ENCODE measurements at regions not wholly inside any gene's neighbourhood (a gene's known extent, or its start where the extent isn't known, plus 50 kb on each side); places are given as distances from the start of the nearest gene placed in this dataset.

- DNase-seq, result no peak
Observed at GRCh38 chr18:41009926-41010325, 945.1 kb upstream of the PIK3C3 start.

DNA sequence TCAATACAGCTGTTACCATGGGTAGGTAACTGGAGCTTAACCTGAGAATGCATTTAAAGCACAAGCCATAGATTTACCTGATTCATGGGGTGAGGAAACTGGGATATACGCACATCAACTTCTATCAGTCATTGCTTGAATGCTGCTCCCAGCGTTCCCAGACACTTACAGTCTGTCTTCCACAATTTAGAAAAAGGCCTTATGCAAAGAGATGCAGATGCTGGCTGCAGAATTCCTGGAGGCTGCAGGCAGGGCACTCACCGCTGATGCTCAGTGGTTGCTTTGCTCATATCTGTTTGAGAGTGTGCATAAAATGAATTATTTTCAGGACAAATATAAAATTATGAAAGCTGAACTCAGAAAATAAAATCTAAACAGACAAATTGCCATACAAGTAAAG is 950.7 kb upstream of the PIK3C3 start:
- no peak for DNase-seq

GRCh38 chr18:40995529-40995928 is 959.5 kb upstream of the PIK3C3 start:
- no peak for DNase-seq

DNA sequence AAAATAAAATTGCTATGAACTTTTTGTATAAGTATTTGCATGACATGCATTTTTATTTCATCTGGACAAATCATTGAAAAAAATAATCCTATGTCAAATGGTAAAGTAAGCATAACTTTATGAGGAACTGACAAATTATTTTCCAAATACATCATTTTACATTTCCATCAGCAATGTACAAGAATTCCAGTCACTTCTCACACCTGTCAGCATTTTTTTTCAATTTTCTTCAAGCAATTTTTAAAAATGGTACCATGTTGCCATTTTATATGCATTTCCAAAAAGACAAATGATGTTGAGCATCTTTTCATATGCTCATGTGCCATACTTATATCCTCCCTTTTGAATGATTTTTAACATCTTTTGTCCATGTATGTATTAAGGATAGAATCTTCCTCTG is 961.7 kb upstream of the PIK3C3 start:
- no peak for DNase-seq

- no peak for DNase-seq
Observed at GRCh38 chr18:40987581-40987980, 967.5 kb upstream of the PIK3C3 start.

DNA sequence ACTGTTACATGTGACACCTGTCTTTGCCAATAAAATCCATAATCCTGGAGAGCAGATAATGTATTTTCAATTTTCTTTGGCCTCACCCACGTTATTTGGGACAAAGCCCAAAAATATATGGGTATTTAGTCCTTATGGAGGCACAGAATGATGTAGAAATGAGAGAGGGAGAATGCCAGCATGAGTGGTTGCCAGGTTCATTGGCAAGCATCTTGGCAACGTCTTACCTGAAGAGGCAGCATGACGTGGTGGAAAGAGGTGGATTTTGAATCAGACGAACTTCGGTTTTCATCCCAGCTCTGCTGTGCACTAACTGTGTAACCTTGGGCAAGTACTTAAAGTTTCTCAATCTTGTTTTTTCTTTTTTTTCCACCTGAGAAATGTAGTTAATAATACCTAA is 969.6 kb upstream of the PIK3C3 start:
- DNase-seq, result no peak

DNA sequence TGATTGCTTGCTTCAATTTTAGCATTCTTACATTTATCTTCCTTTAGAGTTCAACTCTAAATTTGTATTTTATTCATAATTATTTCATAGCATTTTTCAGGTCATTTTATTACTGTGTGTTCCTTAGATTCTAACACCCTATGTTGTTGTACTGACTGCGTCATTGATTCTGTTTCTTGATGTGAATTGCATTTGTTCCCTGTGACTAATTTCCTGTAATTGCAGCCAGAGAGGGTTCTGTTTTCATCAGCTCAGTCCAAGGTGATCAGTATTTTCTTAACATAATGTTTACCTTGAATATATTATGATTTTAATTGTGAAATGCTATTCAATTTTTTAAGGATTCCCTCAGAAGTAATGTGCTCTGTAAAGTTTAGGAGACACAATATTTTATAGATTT is 970.2 kb upstream of the PIK3C3 start:
- DNase-seq, result no peak

DNA sequence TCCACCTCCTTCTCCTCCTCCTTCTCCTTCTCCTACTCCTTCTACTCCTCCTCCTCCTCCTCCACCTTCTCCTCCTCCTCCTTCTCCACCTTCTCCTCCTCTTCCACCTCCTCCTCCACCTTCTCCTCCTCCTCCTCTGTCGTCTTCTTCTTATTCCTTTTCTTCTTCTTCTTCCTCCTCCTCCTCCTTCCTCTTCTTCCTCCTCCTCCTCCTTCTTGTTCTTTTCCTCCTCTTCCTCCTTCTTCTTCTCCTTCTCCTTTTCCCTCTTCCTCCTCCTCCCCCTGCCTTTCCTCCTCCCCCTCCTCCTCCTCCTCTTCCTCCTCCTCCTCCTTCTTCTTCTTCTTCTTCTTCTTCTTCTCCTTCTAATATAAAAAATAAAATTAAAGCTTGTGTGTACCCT is 971.2 kb upstream of the PIK3C3 start:
- no peak for DNase-seq

DNA sequence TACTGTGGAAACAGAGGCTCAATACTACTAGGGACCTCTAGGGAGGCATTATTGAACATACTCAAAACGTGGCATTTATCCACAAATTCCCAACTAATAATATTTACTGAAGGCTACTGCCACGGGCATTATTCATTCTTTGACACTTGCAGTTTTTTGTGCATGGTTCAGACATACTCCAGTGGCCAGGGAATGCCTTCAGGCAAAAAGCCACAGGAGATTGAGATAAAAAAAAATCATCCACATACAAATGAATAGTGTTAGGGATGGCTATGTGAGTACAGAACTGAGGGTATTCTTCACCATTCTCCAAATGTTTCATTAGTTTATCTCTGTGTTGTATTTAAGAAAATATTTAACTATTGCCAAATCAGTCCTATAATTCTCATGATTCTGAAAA is 974.9 kb upstream of the PIK3C3 start:
- DNase-seq, result no peak

GRCh38 chr18:40976050-40976449 is 979.0 kb upstream of the PIK3C3 start:
- no peak for DNase-seq

- DNase-seq, result no peak
Observed at GRCh38 chr18:40974448-40974847, 980.6 kb upstream of the PIK3C3 start.

DNA sequence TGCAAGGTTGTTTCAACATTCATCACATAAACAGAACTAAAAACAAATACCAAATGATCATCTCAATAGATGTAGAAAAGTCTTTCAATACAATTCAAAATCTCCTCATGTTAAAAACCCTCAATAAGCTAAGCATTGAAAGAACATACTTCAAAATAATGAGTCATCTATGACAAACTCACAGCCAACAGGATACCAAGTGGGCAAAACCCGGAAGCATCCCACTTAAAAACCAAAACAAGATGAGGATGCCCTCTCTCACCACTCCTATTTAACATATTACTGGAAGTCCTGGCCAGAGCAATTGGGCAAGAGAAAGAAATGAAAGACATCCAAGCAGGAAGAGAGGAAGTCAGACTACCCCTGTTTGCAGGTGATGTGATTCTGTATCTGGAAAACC is 992.2 kb upstream of the PIK3C3 start:
- DNase-seq, result no peak

- no peak for DNase-seq
Observed at GRCh38 chr18:40957533-40958070, 997.4 kb upstream of the PIK3C3 start.

DNA sequence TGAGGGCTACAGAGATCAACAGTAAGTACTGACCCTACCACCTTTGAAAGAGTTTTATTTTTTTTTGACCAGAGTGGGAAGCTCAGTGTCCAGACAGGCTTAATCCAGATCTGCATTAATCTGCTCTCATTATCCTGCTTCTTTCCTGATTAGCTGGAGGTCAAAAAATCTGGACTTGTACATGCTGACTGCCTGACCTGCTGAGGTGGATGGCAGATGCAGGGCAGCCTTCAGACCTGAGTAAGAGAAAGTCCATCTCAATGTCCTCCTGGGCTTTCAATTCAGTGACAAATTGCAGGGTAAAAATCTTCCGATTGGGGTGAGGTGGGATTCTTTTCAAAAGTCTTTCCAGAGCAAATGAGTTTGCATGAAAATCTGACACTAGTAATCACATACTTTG is 998.8 kb upstream of the PIK3C3 start:
- no peak for DNase-seq

DNA sequence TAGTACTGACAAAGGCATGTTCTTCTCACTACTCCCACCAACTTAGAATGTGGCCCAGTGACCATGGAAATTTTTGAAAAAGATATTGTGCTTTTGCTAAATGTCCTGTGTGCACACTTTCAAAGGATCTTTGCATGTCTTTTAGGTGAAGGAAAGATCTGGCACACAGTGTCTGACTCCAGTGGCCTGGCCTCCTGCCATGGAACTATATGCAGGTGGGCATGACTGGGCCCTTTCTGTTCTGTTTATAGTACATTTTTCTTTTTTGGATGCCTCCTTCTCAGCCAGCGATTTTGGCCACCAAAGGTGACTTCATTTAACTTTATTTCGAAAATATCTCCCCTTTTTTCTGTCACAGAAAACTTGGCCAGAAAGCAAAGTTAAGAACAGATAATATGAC is 999.7 kb upstream of the PIK3C3 start:
- DNase-seq, result no peak

GRCh38 chr18:40949114-40949950 is 1005.7 kb upstream of the PIK3C3 start:
- no peak for DNase-seq

- DNase-seq, result no peak
Observed at GRCh38 chr18:40944576-40944975, 1010.5 kb upstream of the PIK3C3 start.

- no peak for DNase-seq
Observed at GRCh38 chr18:40939656-40940515, 1015.1 kb upstream of the PIK3C3 start.

DNA sequence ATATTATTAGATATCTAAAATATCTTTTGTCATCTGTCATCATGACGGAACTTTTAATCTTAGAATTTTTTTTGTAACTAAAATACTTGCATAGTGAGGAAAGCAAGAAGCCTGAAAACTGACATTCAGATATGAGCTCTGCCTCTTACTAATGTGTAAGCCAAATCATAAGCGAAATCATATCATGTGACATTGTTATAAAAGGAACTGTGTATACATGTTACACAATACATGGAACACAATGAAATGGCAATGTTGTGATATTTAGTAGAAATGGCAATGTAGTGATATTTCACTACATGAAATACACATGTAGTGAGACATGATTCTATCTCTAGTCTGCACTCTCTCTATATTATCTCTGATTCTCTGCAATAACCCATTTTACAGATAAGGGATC is 1016.4 kb upstream of the PIK3C3 start:
- DNase-seq, result no peak

DNA sequence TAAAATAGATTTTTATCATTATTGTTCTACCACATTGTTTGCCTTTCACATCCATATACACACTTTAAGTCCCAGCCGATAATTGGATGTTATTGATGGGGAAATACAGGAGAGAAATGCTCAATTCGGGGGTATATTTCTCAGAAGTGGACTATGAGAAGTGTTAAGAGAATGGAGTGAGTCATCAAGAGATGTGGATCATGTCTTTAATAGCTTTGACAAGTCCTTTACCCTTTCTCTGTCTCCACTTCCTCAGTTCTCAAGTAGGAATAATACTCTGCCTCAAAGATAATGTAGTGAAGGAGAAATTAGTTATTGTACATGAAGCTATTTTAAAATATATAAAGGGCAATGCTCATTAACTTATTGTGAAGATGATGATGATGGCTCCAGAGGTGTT is 1017.6 kb upstream of the PIK3C3 start:
- DNase-seq, result no peak

DNA sequence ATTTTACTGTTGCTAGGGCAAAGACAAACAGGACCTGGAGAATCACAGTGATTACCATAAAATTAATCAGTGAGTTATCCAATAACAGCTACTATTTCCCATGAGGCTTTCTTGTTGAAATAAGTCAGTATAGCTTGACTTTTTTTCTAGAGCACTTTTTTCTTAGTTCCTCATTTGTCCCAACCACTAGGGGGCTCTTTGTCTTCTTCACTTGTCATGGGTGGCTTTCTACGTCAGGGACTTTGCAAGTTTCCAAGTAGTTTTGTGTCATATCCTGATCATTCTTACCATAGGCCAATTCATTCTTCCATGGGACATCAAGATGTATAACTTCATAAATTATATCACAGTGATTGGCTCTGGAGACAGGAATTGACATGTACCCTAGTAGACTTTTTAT is 1019.6 kb upstream of the PIK3C3 start:
- no peak for DNase-seq

DNA sequence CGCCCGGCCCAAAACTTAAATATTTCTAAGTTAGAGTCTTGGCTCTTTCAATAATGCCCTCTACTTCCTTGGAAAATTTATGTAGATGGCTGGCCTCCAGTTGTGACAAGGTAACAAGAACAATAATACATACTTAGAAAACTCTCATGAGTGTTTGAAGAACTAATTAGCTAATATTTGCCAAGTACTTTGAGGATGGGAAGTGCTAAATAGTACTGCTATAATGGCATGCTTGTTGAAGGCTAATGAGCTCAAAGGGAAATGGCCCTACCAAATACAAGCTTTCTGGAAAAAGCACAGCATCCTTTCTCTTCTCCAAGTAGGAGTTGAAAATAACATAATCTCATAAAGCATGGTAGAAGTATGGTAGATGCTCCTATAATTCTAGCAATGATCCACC is 1022.2 kb upstream of the PIK3C3 start:
- no peak for DNase-seq

DNA sequence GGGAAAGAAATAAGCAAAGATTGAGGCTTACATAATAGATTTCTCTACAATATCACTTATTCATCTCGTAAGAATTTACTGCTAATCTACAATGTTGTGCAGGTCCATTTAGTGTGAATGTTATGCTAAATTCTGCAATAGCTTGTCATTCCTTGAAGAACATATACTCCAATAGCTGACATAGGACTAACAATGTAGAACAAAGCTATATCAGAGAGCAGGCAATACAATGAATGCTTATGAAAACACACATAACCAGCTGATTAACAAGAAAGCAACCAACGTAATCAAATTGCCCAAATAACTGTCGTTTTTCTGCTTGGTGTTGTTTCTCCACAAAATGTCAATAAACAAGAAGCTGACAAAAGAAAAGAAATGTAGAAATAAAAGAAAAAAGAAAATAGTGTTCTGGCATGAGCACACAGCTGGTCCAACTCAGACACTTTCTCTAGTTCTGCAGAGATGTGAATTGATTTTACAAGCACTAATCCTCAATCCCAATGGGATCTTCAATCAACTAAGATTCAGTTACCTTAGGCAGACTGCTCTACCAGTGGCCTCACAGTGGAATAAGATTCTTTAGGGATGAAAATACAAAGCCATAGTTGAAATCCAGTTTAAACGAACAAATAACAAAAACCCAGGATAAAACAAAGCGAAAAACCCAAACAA is 1024.7 kb upstream of the PIK3C3 start:
- no peak for DNase-seq
